ENCODE measurements at regions not wholly inside any gene's neighbourhood (a gene's known extent, or its start where the extent isn't known, plus 50 kb on each side); places are given as distances from the start of the nearest gene placed in this dataset.
"Not testable (repeated sequence)": the region's sequence is repeated elsewhere in the genome, so short reads cannot be mapped to it uniquely, and the experiment has no call there.

- no peak for DNase-seq (ENCODE audit: low read depth)
Observed at GRCh38 chr12:107590814-107591375, 94.7 kb upstream of the PWP1 start.

DNA sequence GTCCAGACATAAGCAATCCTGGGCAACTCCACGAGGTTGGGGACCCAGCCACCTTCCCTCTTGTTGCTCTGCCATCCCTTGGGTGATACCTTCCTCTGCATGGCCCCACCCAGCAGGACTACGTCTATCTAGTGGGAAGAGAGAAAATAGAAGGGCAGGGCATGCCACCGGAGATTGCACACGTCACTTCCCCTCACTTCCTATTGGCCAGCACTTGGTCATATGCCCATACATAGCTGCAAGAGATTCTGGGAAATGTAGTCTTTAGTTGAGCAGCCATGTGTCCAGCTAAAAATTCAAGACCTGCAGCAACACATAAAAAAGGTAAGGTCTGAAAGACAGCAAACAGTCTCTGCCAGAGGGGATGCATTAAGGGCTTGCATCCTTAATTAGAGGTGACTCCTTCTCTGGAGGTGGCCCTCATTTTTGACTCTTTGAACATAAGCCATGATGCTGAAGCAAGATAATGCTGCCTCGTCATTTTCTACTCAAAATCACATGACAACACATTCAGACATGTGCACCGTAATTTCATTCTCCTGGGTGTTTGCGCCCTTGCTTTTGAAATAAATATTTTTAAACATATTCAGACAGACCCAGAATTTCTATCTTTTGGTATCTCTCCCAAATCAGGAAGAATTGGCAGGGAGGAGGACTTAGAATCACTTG lies 91.8 kb upstream of the PWP1 start:
- no peak for DNase-seq (ENCODE audit: low read depth)

GRCh38 chr12:107594995-107595394 lies 90.6 kb upstream of the PWP1 start:
- peak; percentile 23 for DNase-seq (ENCODE audit: low read depth)

GRCh38 chr12:107597695-107598410 lies 87.7 kb upstream of the PWP1 start:
- DNase-seq (ENCODE audit: low read depth) = no peak

DNA sequence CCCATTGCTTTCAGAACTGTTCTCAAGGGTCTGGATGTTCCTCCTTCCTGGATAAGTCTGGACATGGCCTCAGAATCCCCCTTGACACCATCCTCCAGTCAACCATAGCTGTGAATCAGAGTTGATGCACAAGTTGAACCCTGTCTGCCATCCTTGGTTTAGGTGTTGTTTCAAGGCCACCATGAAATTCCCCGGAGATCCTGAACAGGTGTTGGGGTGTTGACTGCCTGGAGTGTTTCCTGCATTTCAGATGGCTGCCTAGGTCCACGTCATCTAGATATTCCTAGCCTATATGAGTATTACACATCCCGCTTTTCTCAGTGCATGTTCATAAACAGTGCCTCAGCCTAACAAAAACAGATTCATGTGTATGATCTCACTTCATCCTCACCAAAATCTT lies 86.7 kb upstream of the PWP1 start:
- no peak for DNase-seq (ENCODE audit: low read depth)

DNA sequence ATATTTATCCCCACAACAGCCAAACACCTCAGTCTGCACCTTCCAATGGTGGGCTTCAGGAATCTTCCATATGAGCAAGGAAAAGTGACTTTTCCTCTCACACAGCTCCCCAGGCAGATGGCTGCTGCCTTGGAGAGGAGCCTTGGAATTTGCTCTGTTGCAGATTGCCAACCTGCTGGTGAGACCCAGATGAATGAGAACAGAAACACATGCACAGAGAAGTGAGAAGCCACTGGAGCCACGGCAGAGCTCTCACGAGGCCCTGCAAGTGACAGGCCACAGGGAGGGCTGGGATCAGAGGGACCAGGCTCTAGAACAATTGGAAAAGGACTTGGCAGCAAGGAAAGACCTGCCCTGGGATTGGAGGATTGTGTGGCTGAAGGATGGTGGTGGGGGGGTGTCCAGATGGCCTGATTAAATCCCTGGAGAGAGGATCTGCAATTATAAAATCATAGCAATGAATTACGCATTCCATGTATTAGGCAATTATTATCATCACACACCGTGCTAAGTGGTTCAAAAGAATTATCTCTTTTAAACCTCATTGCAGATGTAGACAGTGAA lies 84.9 kb upstream of the PWP1 start:
- no peak for DNase-seq (ENCODE audit: low read depth)

- DNase-seq (ENCODE audit: low read depth) = no peak
Observed at GRCh38 chr12:107602446-107602845, 83.2 kb upstream of the PWP1 start.

DNA sequence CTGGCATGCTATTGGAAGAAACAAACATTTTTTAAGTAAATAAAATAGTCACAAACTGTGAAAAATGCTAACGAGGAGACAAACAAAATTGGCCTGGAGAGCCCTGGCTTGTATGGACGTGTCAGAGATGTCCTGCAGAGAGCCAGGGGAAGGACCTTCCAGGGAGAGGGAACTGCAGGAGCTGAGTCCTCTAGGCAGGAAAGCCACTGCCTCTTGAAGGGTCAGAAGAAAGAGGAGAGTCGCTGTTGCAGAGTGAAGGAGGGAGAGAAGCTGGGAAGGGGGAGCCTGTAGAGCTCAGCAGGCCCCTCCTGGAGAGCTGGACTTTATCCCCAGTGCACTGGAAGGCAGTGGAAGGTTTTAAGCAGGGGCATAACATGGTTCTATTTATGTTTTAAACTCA lies 80.3 kb upstream of the PWP1 start:
- DNase-seq (ENCODE audit: low read depth) = no peak

GRCh38 chr12:107607464-107608392 lies 77.9 kb upstream of the PWP1 start:
- DNase-seq (ENCODE audit: low read depth) = peak; percentile 57

- DNase-seq (ENCODE audit: low read depth) = not testable (repeated sequence)
Observed at GRCh38 chr12:107608779-107609178, 76.8 kb upstream of the PWP1 start.

GRCh38 chr12:107610021-107610859 lies 75.4 kb upstream of the PWP1 start:
- DNase-seq (ENCODE audit: low read depth) = peak; percentile 36

- DNase-seq (ENCODE audit: low read depth) = no peak
Observed at GRCh38 chr12:107612508-107612907, 73.1 kb upstream of the PWP1 start.

DNA sequence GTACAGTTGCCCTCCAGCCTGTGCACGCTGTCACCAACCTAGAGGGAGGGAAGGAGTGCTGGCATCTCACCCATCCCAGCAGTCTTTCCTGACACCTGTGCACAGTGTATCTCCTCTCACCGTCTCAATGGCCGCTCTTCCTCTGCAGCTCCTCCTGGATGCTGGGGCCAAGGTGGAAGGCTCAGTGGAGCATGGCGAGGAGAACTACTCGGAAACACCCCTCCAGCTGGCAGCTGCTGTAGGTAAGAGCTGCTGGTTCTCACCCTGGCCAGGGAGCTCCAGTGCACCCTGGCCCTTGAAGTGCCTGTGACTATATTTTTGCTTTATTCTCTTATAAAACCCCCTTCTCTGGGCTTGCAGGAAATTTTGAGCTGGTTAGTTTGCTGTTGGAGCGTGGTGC lies 68.7 kb upstream of the PWP1 start:
- DNase-seq (ENCODE audit: low read depth) = no peak

DNA sequence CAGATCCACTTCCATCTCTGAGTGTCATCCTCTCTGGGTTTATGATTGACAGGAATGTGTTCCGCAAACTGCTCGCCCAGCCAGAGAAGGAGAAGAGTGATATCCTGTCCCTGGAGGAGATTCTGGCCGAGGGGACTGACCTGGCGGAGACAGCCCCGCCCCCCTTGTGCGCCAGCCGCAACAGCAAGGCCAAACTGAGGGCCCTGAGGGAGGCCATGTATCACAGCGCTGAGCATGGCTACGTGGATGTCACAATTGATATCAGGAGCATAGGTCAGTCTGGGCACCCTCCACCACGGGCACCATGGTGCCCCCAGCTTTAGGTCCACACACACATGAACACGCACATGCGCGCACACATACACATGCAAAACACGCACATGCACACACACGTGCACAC lies 67.5 kb upstream of the PWP1 start:
- DNase-seq (ENCODE audit: low read depth) = no peak

- no peak for DNase-seq (ENCODE audit: low read depth)
Observed at GRCh38 chr12:107619831-107620230, 65.8 kb upstream of the PWP1 start.

GRCh38 chr12:107622001-107622400 lies 63.6 kb upstream of the PWP1 start:
- peak; percentile 50 for DNase-seq (ENCODE audit: low read depth)

DNA sequence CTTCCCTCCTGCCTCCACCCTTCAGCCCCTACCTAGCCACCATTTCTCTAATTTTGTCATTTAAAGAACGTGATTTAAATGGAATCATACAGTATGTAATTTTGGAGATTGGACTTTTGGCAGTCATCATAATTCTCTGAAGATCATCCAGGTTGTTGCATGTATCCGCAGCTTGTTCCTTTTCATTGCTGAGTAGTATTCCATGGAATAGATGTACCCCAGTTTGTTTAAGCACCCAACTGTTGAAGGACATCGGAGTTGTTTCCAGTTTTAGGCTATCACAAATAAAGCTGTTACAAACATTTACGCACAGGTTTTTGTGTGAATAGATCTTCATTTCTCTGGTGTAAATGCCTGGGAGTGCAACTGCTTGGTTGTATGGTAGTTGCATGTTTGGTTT lies 61.1 kb upstream of the PWP1 start:
- DNase-seq (ENCODE audit: low read depth) = no peak

DNA sequence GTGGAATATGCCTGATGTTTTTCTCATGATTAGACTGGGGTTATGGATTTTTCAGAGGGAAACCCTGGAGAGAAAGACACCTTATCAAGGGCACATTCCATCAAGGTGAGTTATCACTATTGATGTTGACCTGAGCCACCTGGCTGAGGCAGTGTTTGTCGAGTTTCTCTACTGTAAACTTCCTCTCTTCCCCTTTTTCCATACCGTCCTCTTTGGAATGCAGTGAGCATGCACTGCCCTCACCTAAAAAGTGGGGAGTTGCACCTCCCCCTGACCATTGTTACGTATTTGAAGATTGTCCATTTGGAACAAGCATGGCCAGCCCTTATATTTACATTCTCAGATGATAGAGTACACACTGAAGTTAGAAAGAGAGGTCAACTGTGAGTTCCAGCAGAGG lies 53.9 kb upstream of the PWP1 start:
- no peak for DNase-seq (ENCODE audit: low read depth)

DNA sequence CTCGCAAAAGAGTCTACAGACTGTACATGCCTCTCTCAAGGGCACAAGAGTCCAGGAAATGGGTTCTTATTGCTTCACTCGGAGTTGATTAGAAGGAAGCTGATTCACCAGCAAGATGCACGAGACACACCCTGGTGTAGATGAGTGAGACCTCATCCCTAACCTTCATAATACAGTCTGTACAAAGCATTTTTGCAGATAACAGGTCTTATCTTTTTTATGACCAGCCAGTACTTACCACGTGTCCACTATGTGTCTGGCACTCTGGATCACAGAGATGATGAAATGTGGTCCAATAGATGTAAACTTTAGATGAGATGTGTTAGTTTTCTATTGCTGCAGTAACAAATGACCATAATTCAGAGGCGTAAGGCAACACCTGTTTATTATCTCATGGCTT lies 53.4 kb upstream of the PWP1 start:
- peak; percentile 87 for DNase-seq (ENCODE audit: low read depth)

- DNase-seq (ENCODE audit: low read depth) = no peak
Observed at GRCh38 chr12:107634530-107634929, 51.1 kb upstream of the PWP1 start.

DNA sequence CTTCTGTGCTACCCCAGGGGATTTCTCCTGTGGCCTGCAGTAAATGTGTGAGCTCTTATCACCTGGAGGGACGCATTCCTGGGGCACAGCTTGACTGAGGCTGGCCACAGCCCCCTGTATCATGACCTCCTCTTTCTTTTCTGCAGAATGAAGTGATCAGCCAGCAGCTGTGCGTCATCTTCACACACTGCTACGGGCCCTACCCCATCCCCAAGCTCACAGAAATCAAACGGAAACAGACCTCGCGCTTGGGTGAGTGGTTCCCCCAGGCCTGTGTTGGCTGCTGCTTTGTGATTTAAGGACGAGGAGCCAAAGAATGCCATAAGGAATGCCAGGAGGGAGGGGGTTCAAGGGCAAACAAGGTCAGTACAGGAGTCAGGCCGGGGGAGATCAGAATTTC lies 50.5 kb upstream of the PWP1 start:
- peak; percentile 16 for DNase-seq (ENCODE audit: low read depth)
